GM12878 (cell line): ENCODE measurements at regions not wholly inside any gene's neighbourhood (a gene's known extent, or its start where the extent isn't known, plus 50 kb on each side); places are given as distances from the start of the nearest gene placed in this dataset.

Experiments
- ATAC-seq: fragments of 200-7000 bp; cut with Tn5 transposase; 3 replicates; pipeline ENCODE4 v1.9.1; 2020; ENCODE audit warnings: mild to moderate bottlenecking, moderate library complexity
- BruUV-seq: library from RNA; stranded (reverse); fragments of 400-500 nt; replicated peaks from 2 replicates; lab custom pipeline; 2021; lab: Mats Ljungman, UMichigan
- CTCF ChIA-PET: fragments of 300-600 bp; sonication (Branson Sonifier 250); formaldehyde crosslinking; extraction: SDS; loops from one replicate; lab custom pipeline; 2021; ENCODE audit warnings: inconsistent platforms; lab: Yijun Ruan, JAX
- POLR2A ChIA-PET: fragments of 350-600 bp; formaldehyde crosslinking; extraction: SDS; loops from one replicate; lab custom pipeline; 2021; ENCODE audit warnings: inconsistent platforms; lab: Charles Lee
- RAD21 ChIA-PET: fragments of 300-600 bp; sonication (Branson Sonifier 250); formaldehyde crosslinking; loops from one replicate; lab custom pipeline; 2023; ENCODE audit warnings: antibody characterized with exemption; ENCODE audit not compliant: unreplicated experiment; lab: Charles Lee
- SMC1A ChIA-PET: fragments of 300-600 bp; sonication (Branson Sonifier 250); formaldehyde crosslinking; loops from one replicate; lab custom pipeline; 2023; ENCODE audit not compliant: unreplicated experiment, uncharacterized antibody; lab: Charles Lee
- DNase-seq: peaks from one replicate; pipeline ENCODE4 v3.0.0-alpha.2; 2011; ENCODE audit warnings: low read depth, low spot score
- FAIRE-seq: peaks from 3 replicates; lab custom pipeline; 2011; peaks lifted over from hg19 to GRCh38; lab: Jason Lieb, UNC
- H2AFZ ChIP-seq: 2 replicates; pipeline ENCODE4 v1.6.0; 2011; ENCODE audit warnings: low read depth, low read length, control low read depth; ENCODE audit not compliant: control insufficient read depth
- H3K27ac ChIP-seq: 2 replicates; pipeline ENCODE4 v1.5.1; 2011; ENCODE audit warnings: control low read depth; ENCODE audit not compliant: control insufficient read depth, insufficient read depth
- H3K27me3 ChIP-seq, 2 experiments: replicated peaks in 1 of 2; 2 replicates each; pipeline versions ENCODE4 v1.6.0 to v1.6.1; 2011; ENCODE audit warnings: low read length in 1 of 2; ENCODE audit not compliant: control insufficient read depth in 2 of 2, insufficient read depth in 2 of 2
- H3K36me3 ChIP-seq, 2 experiments: 2 replicates each; pipeline ENCODE4 v1.5.1; 2011; ENCODE audit warnings: low read length in 1 of 2; ENCODE audit not compliant: control insufficient read depth in 2 of 2, insufficient read depth in 2 of 2
- H3K4me1 ChIP-seq: 2 replicates; pipeline ENCODE4 v1.6.1; 2011; ENCODE audit warnings: mild to moderate bottlenecking, low read length, moderate library complexity, mixed read lengths; ENCODE audit not compliant: control insufficient read depth, insufficient read depth
- H3K4me2 ChIP-seq: 2 replicates; pipeline ENCODE4 v1.6.0; 2011; ENCODE audit warnings: control low read depth; ENCODE audit not compliant: control insufficient read depth, insufficient read depth
- H3K4me3 ChIP-seq: fragments of 200-600 bp; sonication (generic); 2 replicates; pipeline ENCODE4 v1.5.1; 2016
- H3K79me2 ChIP-seq: 2 replicates; pipeline ENCODE4 v1.6.0; 2011; ENCODE audit warnings: low read length; ENCODE audit not compliant: control insufficient read depth, insufficient read depth
- H3K9ac ChIP-seq: 2 replicates; pipeline ENCODE4 v1.8.0; 2011; ENCODE audit warnings: low read length, control low read depth, mixed read lengths; ENCODE audit not compliant: control insufficient read depth, insufficient read depth
- H3K9me3 ChIP-seq: replicated peaks from 3 replicates; pipeline ENCODE4 v1.5.1; 2011; ENCODE audit warnings: mild to moderate bottlenecking, low read length; ENCODE audit not compliant: control insufficient read depth, insufficient read depth
- H4K20me1 ChIP-seq: 2 replicates; pipeline ENCODE4 v1.6.0; 2011; ENCODE audit not compliant: control insufficient read depth, insufficient read depth
- CHD1 ChIP-seq: IDR thresholded peaks from 2 replicates; pipeline ENCODE4 v1.6.1; 2012; ENCODE audit warnings: low read depth, low read length, improper control_type of control experiment
- ESRRA ChIP-seq: IDR thresholded peaks from 2 replicates; pipeline ENCODE4 v1.6.1; 2012; ENCODE audit warnings: mild to moderate bottlenecking, low read length, improper control_type of control experiment
- FOXK2 ChIP-seq: fragments of 450-650 bp; IDR thresholded peaks from 2 replicates; pipeline ENCODE4 v1.6.1; 2017; ENCODE audit warnings: mild to moderate bottlenecking, moderate library complexity
- HDGF ChIP-seq: fragments of 450-650 bp; IDR thresholded peaks from 2 replicates; pipeline ENCODE4 v1.6.1; 2016; ENCODE audit warnings: antibody characterized with exemption
- JUNB ChIP-seq: IDR thresholded peaks from 2 replicates; pipeline ENCODE4 v1.6.1; 2016; ENCODE audit warnings: antibody characterized with exemption, mild to moderate bottlenecking
- KLF5 ChIP-seq: fragments of 450-650 bp; IDR thresholded peaks from 2 replicates; pipeline ENCODE4 v1.6.1; 2014; ENCODE audit warnings: mild to moderate bottlenecking; ENCODE audit not compliant: partially characterized antibody
- MTA2 ChIP-seq: fragments of 450-650 bp; IDR thresholded peaks from 2 replicates; pipeline ENCODE4 v1.6.1; 2016; ENCODE audit warnings: low read depth, mild to moderate bottlenecking, moderate library complexity
- MTA3 ChIP-seq: IDR thresholded peaks from 2 replicates; pipeline ENCODE4 v1.6.1; 2012; ENCODE audit warnings: low read length, inconsistent platforms, borderline replicate concordance
- NFYA ChIP-seq: IDR thresholded peaks from 2 replicates; pipeline ENCODE4 v1.6.1; 2011; ENCODE audit warnings: low read depth, mild to moderate bottlenecking, low read length, improper control_type of control experiment, borderline replicate concordance
- NFYB ChIP-seq: IDR thresholded peaks from 2 replicates; pipeline ENCODE4 v1.6.1; 2011; ENCODE audit warnings: low read depth, mild to moderate bottlenecking, low read length, improper control_type of control experiment, moderate library complexity; ENCODE audit not compliant: insufficient read depth
- NR2C2 ChIP-seq: IDR thresholded peaks from 2 replicates; pipeline ENCODE4 v1.6.1; 2011; ENCODE audit warnings: borderline replicate concordance, low read depth; ENCODE audit not compliant: control insufficient read depth, insufficient read length
- RELA ChIP-seq: fragments of 450-650 bp; IDR thresholded peaks from 2 replicates; pipeline ENCODE4 v1.8.0; 2014; ENCODE audit warnings: borderline replicate concordance; ENCODE audit not compliant: partially characterized antibody
- RELB ChIP-seq: fragments of 450-650 bp; IDR thresholded peaks from 2 replicates; pipeline ENCODE4 v1.6.1; 2017; ENCODE audit warnings: low read depth, mild to moderate bottlenecking, moderate library complexity
- SMC3 ChIP-seq: IDR thresholded peaks from 2 replicates; pipeline ENCODE4 v1.6.1; 2011; ENCODE audit warnings: low read length, improper control_type of control experiment, borderline replicate concordance
- TAF1 ChIP-seq: IDR thresholded peaks from 2 replicates; pipeline ENCODE4 v1.6.1; 2011; ENCODE audit warnings: mild to moderate bottlenecking, low read depth, low read length, borderline replicate concordance
- ZBTB4 ChIP-seq: fragments of 450-650 bp; formaldehyde crosslinking; IDR thresholded peaks from 2 replicates; pipeline ENCODE4 v1.4.0; 2022; ENCODE audit warnings: mild to moderate bottlenecking, moderate library complexity
- WGBS: methylation state at CpG from one replicate; pipeline ENCODE4 v1.1.6; 2016; ENCODE audit warnings: low lambda C conversion rate; ENCODE audit not compliant: insufficient replicate concordance, insufficient coverage; ENCODE audit errors: missing lambda C conversion rate; 5-methylcytosine and 5-hydroxymethylcytosine counted together
- in situ Hi-C: fragments of 300-500 bp; cut with MboI; formaldehyde crosslinking; loops from 9 replicates; pipeline ENCODE4 v1.14.3; 2018; ENCODE audit warnings: mixed read lengths
- intact Hi-C: fragments of 100-400 bp; cut with micrococcal nuclease; formaldehyde crosslinking; loops from one replicate; pipeline ENCODE4 v1.14.2; 2022; ENCODE audit not compliant: unreplicated experiment
- TF ChIP-seq, protein P1 (sequence below): fragments of 450-650 bp; IDR thresholded peaks from 2 replicates; pipeline ENCODE4 v1.6.1; 2014; ENCODE audit warnings: mild to moderate bottlenecking

DNA sequence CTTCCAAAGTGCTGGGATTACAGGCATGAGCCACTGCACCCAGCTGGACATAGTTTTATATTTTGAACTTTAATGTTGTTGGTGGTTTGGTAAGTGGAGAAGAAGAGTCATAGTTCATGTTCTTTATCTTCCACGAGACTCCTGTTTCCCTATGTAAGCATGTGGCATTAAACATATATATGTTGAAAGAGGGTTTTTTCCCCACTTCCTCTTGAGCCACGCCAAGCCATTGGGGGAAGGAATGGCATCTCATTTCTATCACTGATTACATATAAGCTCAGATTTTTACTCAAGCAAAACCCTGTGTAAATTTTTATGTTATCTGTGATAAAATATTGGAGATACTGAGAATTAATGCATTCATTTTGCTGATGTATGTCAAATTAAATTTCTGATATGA lies 300.4 kb downstream of the PHF14 start (continued):
- TF ChIP-seq TAF1 (no peak), ESRRA (no peak)

- 45% methylated on average over 2 of the region's 2 CpGs for WGBS
- SMC1A ChIA-PET, result no interaction called here
- no peak overlapping the region for H3K4me3 ChIP-seq
- FAIRE-seq (no peak), ATAC-seq (no peak), DNase-seq (no peak)
- H3K9me3 ChIP-seq, result no peaks in the 10 kb centered on the region
- intact Hi-C loops (no loop called here), in situ Hi-C loops (no loop called here)
- no peaks in the 10 kb centered on the region for H3K4me1 ChIP-seq
- no peaks in the 10 kb centered on the region for H3K36me3 ChIP-seq
- H2AFZ ChIP-seq, result no peak overlapping the region
- CTCF ChIA-PET, result no interaction called here
- no TSS peak for BruUV-seq
- no peak overlapping the region for H3K9ac ChIP-seq
- TF ChIP-seq RELB (no peak), HDGF (no peak), NFYB (no peak), KLF5 (no peak), SMC3 (no peak), NR2C2 (no peak), ZBTB4 (CRISPR knock-in tag) (no peak), NFYA (no peak), RELA (no peak), MTA2 (no peak), MTA3 (no peak), FOXK2 (no peak), JUNB (no peak), CHD1 (no peak)
- TF ChIP-seq, protein P1, sequence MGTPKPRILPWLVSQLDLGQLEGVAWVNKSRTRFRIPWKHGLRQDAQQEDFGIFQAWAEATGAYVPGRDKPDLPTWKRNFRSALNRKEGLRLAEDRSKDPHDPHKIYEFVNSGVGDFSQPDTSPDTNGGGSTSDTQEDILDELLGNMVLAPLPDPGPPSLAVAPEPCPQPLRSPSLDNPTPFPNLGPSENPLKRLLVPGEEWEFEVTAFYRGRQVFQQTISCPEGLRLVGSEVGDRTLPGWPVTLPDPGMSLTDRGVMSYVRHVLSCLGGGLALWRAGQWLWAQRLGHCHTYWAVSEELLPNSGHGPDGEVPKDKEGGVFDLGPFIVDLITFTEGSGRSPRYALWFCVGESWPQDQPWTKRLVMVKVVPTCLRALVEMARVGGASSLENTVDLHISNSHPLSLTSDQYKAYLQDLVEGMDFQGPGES, result no peak
- H3K27me3 ChIP-seq, result no peaks in the 10 kb centered on the region
- RAD21 ChIA-PET, result no interaction called here
- no peaks in the 10 kb centered on the region for H4K20me1 ChIP-seq
- no peaks in the 10 kb centered on the region for H3K79me2 ChIP-seq
- H3K4me2 ChIP-seq, result no peak overlapping the region
- POLR2A ChIA-PET, result no interaction called here
- no peak overlapping the region for H3K27ac ChIP-seq
These were observed 308.3 kb downstream of the PHF14 start for GRCh38 chr7:11281953-11282352.
